ENCODE measurements at regions not wholly inside any gene's neighbourhood (a gene's known extent, or its start where the extent isn't known, plus 50 kb on each side); places are given as distances from the start of the nearest gene placed in this dataset.
"Not testable (repeated sequence)": the region's sequence is repeated elsewhere in the genome, so short reads cannot be mapped to it uniquely, and the experiment has no call there.

- DNase-seq (ENCODE audit: low read depth), result peak; percentile 77
- TF ChIP-seq CTCF (conservative IDR thresholded peaks at IDR 0.05; ENCODE audit: low read depth, low read length), result no peak
- H3K4me3 ChIP-seq (ENCODE audit: low read depth, low read length), result no peak overlapping the region
These were observed 242.1 kb downstream of the ZNF608 start for GRCh38 chr5:124504081-124504916.

- no peak for TF ChIP-seq CTCF (conservative IDR thresholded peaks at IDR 0.05; ENCODE audit: low read depth, low read length)
- DNase-seq (ENCODE audit: low read depth), result no peak
- H3K4me3 ChIP-seq (ENCODE audit: low read depth, low read length), result no peak overlapping the region
These were observed 243.9 kb downstream of the ZNF608 start for GRCh38 chr5:124502551-124502950.

GRCh38 chr5:124499818-124500217 is 246.6 kb downstream of the ZNF608 start:
- not testable (repeated sequence) for H3K4me3 ChIP-seq (ENCODE audit: low read depth, low read length); DNase-seq (ENCODE audit: low read depth)

- H3K4me3 ChIP-seq (ENCODE audit: low read depth, low read length); DNase-seq (ENCODE audit: low read depth): not testable (repeated sequence)
These were observed 249.5 kb downstream of the ZNF608 start for GRCh38 chr5:124496968-124497367.

- no peak for TF ChIP-seq CTCF (conservative IDR thresholded peaks at IDR 0.05; ENCODE audit: low read depth, low read length)
- H3K4me3 ChIP-seq (ENCODE audit: low read depth, low read length), result no peak overlapping the region
- no peak for DNase-seq (ENCODE audit: low read depth)
These were observed 251.8 kb downstream of the ZNF608 start for GRCh38 chr5:124494540-124495116.

GRCh38 chr5:124492444-124493224 is 253.8 kb downstream of the ZNF608 start:
- no peak overlapping the region for H3K4me3 ChIP-seq (ENCODE audit: low read depth, low read length)
- no peak for DNase-seq (ENCODE audit: low read depth)
- no peak for TF ChIP-seq CTCF (conservative IDR thresholded peaks at IDR 0.05; ENCODE audit: low read depth, low read length)

GRCh38 chr5:124490315-124490714 is 256.1 kb downstream of the ZNF608 start:
- not testable (repeated sequence) for H3K4me3 ChIP-seq (ENCODE audit: low read depth, low read length); DNase-seq (ENCODE audit: low read depth)

- TF ChIP-seq CTCF (conservative IDR thresholded peaks at IDR 0.05; ENCODE audit: low read depth, low read length), result no peak
- no peak for DNase-seq (ENCODE audit: low read depth)
- H3K4me3 ChIP-seq (ENCODE audit: low read depth, low read length), result no peak overlapping the region
These were observed 265.0 kb downstream of the ZNF608 start for GRCh38 chr5:124481419-124481818.

Measured in choroid plexus epithelial cell (primary cell).